ENCODE measurements at regions not wholly inside any gene's neighbourhood (a gene's known extent, or its start where the extent isn't known, plus 50 kb on each side); places are given as distances from the start of the nearest gene placed in this dataset.

DNA sequence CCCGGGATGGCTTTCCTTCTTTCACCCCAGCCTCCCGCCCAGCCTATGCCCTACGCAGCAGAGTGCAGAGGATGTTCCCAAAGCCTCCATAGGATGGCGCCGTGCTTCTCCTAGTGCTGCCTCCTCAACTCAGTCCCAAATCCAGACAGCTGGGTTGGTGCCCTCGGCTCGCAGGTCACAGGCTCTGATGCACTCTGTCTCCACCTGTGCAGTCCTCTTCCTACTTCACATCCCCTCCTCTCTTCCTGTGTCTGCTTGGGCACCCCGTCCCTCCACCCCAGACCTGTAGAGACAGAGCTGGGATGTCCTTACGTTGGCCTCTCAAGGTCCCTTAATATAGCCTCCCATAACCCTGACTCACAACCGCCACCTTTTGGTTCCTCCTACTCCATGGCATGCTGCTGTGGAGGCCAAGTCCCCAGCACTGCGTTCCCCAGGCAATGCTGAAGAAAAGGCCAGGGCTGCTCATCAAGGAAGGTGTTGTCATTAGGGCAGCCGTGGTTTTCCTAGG, 314.4 kb downstream of the GADD45G start:
- Mint-ChIP-seq H3K27ac (peak overlapping the region; percentile 37), H3K4me3 (no peak overlapping the region), H3K4me1 (peaks cover 11% of the 10 kb centered on the region), H3K36me3 (ENCODE audit: low read depth) (peaks cover 10% of the 10 kb centered on the region), H3K27me3 (peaks cover 40% of the 10 kb centered on the region)
- ATAC-seq (peak; percentile 86), DNase-seq (no peak)
- H3K9me3 ChIP-seq (ENCODE audit: control insufficient read depth, low read length, poor library complexity, severe bottlenecking), result no peaks in the 10 kb centered on the region

DNA sequence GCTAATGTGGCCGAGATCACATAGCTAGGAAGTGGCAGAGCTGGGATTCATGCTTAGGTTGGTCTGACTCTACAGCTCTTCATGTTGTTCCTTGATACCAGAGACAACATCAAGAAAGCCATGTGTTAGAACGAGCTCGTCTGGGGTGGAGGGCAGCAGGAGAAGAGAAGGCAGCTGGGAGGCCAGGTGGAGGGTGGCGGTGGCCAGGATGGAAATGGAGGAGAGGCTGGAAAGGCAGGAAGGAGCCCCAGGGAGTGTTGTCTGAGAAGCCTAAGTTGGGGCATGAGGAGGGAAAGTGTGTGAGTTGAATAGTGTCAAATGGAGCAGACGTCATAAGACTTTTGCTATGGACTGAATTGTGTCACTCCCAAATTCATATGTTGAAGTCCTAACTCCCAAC, 315.3 kb downstream of the GADD45G start:
- Mint-ChIP-seq H3K27ac (no peak overlapping the region), H3K27me3 (peaks cover 48% of the 10 kb centered on the region), H3K4me1 (peaks cover 13% of the 10 kb centered on the region), H3K36me3 (ENCODE audit: low read depth) (peaks cover 10% of the 10 kb centered on the region), H3K4me3 (no peak overlapping the region)
- ATAC-seq, result no peak
- H3K9me3 ChIP-seq (ENCODE audit: control insufficient read depth, low read length, poor library complexity, severe bottlenecking), result no peaks in the 10 kb centered on the region
- DNase-seq, result no peak

DNA sequence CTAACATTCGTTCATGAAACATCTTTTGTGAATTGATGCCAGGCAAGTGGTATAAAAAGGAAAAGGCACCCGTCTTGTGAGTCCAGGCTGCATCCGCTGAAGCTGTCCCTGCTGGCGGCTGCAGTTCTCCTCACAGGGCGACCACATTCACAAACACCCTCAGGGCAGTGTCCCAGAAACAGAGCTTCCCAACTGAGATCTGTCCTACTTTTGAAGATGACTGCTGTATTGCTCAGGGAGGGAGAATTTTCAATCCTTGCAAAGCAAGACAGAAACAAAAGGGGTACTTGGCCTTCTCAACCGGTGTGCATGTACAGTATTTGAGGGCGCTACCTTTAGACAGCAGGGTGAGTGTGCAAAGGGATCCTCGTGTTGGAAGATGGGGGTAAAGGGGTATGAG, 316.1 kb downstream of the GADD45G start:
- Mint-ChIP-seq H3K36me3 (ENCODE audit: low read depth) (peaks cover 10% of the 10 kb centered on the region), H3K27ac (no peak overlapping the region), H3K27me3 (peaks cover 57% of the 10 kb centered on the region), H3K4me3 (no peak overlapping the region), H3K4me1 (peaks cover 13% of the 10 kb centered on the region)
- H3K9me3 ChIP-seq (ENCODE audit: control insufficient read depth, low read length, poor library complexity, severe bottlenecking), result no peaks in the 10 kb centered on the region
- ATAC-seq (no peak), DNase-seq (no peak)

DNA sequence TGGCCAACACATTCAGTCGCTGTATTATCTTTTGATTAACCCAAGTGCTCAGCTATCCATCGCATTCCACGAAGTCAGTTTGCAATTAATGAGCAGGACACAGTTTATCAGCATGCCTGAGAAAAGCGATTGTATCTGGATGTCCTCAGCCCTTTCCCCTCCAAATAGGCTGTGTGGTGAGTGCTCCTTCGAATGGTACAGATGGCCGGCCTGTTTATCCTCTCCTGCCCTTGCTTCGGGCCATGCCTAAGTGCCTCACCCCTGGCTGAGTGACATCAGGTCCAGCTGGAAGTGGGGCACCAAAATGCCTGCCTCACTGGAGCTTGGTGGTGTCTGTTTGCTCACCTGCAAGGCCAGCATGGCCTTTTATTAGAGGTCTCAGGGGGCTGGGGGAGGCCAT, 317.3 kb downstream of the GADD45G start:
- ATAC-seq, result no peak

DNA sequence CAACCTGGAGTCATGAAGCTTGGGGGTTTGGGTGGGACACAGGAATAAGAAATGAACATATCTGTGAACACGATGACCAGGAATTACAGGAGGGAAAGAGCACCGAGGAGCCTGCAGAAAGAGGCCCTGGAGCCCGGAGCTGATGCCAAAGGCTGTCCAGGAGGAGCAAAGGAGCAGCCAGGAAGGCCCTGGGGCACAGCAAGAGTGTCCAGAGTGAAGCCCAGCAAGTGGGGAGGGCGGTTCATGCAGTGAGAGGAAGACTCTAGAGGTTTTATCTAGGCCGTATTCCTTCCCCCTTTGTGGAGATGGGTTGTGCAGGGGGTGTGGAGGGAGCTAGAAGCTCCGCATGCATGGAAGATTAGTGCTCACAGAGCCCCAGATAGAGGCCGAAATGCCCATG, 318.4 kb downstream of the GADD45G start:
- DNase-seq (no peak), ATAC-seq (no peak)
- Mint-ChIP-seq H3K27me3 (peaks cover 71% of the 10 kb centered on the region), H3K27ac (peak overlapping the region; percentile 56), H3K4me3 (no peak overlapping the region), H3K4me1 (peaks cover 13% of the 10 kb centered on the region), H3K36me3 (ENCODE audit: low read depth) (peaks cover 10% of the 10 kb centered on the region)
- no peaks in the 10 kb centered on the region for H3K9me3 ChIP-seq (ENCODE audit: control insufficient read depth, low read length, poor library complexity, severe bottlenecking)

More for the DNA sequence above, 317.3 kb downstream of the GADD45G start:
- H3K4me1 Mint-ChIP-seq, result peaks cover 13% of the 10 kb centered on the region
- peaks cover 68% of the 10 kb centered on the region for H3K27me3 Mint-ChIP-seq
- peaks cover 10% of the 10 kb centered on the region for H3K36me3 Mint-ChIP-seq (ENCODE audit: low read depth)
- H3K9me3 ChIP-seq (ENCODE audit: control insufficient read depth, low read length, poor library complexity, severe bottlenecking), result no peaks in the 10 kb centered on the region
- no peak overlapping the region for H3K4me3 Mint-ChIP-seq
- no peak overlapping the region for H3K27ac Mint-ChIP-seq
- no peak for DNase-seq

DNA sequence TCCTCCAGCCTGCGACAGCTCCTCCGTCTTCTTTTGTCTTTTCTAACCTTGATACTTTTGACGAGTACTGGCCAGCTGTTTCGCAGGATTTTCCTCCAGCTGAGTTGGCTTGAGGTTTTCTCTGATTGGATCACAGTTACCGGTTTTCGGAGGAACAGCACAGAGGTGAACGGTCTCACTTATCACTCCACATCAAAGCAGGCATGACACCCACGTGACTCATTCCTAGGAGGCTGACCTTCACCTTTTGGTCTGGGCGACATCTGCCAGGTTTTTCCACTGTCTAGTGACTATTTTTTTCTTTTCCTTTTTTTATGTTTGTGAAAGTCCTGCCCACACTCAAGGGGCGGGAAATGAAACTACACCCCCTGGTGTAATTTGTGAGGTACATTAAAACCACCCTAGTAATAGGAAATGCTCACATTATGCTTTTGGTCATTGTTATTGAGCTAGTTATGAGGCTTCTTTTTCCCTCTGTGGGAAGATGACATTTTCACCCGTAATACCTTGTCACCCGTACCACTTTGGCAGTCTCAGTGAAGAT, 319.2 kb downstream of the GADD45G start:
- peak overlapping the region; percentile 21 for H3K27ac Mint-ChIP-seq
- no peak for DNase-seq

DNA sequence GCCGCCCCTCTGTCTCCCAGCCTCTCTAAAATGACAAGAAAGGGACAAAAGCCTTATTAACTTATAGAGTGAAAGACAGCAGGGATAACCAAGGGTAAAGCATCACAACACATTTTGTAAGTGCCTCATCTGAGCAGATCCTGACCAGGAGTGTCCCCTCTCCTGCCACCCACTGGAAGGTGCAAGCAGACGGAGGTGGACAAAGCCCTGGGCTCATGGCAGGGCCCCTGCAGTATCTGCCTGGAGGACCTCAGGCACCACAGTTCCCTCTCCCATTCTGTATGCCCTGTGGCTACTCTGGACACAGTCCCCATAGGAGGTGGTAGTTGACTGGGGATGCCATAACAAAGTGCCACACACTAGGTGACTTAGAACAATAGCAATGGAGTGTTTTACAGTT, 319.8 kb downstream of the GADD45G start:
- Mint-ChIP-seq H3K4me1 (peaks cover 9% of the 10 kb centered on the region), H3K4me3 (no peak overlapping the region), H3K36me3 (ENCODE audit: low read depth) (peaks cover 10% of the 10 kb centered on the region), H3K27me3 (peaks cover 62% of the 10 kb centered on the region), H3K27ac (peak overlapping the region; percentile 21)
- H3K9me3 ChIP-seq (ENCODE audit: control insufficient read depth, low read length, poor library complexity, severe bottlenecking), result no peaks in the 10 kb centered on the region
- ATAC-seq (no peak), DNase-seq (no peak)

More for the DNA sequence above, 319.2 kb downstream of the GADD45G start:
- Mint-ChIP-seq H3K4me3 (peak overlapping the region; percentile 25), H3K36me3 (ENCODE audit: low read depth) (peaks cover 10% of the 10 kb centered on the region), H3K4me1 (peaks cover 13% of the 10 kb centered on the region), H3K27me3 (peaks cover 68% of the 10 kb centered on the region)
- peak; percentile 41 for ATAC-seq
- H3K9me3 ChIP-seq (ENCODE audit: control insufficient read depth, low read length, poor library complexity, severe bottlenecking), result no peaks in the 10 kb centered on the region

DNA sequence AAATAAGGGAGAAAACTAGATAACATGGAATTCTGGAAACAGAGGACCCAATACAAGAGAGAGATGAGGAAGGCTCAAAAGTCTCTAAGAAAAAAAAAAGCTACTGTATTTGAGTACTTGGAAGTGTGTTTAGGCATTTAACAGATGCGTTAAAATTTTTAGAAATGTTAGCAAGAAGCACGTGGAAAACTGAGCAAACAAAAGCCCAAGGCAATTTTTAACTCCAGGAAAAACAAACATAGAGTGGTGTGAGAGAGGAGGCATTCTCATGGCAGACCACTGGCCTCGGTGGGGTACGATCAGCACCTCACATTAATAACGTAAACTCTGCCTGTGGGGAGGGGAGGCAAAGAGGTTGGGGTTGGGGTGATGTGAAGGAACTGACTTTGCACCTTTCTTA, 321.4 kb downstream of the GADD45G start:
- no peak overlapping the region for H3K27ac Mint-ChIP-seq
- H3K9me3 ChIP-seq (ENCODE audit: control insufficient read depth, low read length, poor library complexity, severe bottlenecking), result no peaks in the 10 kb centered on the region
- ATAC-seq, result no peak
- H3K4me3 Mint-ChIP-seq, result no peak overlapping the region
- peaks cover 14% of the 10 kb centered on the region for H3K4me1 Mint-ChIP-seq
- H3K27me3 Mint-ChIP-seq, result peaks cover 61% of the 10 kb centered on the region
- H3K36me3 Mint-ChIP-seq (ENCODE audit: low read depth), result peaks cover 6% of the 10 kb centered on the region
- no peak for DNase-seq

DNA sequence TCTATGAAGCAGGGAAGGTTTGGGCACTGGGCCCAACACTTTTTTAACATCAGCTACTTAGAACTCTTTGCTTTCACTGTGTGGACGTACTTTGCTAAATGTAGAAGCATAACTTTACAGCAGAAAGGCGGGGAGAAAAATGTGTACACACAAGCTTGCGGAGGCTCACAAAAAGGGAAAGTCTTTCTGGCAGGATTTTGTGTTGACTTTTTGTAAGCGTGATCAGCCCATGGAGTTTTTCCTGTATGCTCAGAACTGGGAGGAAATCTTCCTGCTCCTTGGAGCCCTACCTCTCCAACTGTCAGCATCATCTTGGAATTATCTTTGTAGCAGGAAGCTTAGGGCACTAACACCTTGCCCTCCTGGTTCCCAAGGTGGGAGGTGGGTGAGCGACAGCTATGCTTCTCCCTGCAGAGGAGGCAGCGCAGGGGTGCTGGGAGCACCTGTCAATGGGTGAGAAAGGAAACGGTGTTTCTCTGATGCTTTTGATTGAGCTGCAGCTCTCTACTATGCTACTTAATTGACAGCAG, 321.9 kb downstream of the GADD45G start:
- H3K9me3 ChIP-seq (ENCODE audit: control insufficient read depth, low read length, poor library complexity, severe bottlenecking), result no peaks in the 10 kb centered on the region
- DNase-seq, result no peak
- Mint-ChIP-seq H3K27ac (no peak overlapping the region), H3K4me3 (no peak overlapping the region), H3K36me3 (ENCODE audit: low read depth) (peaks cover 6% of the 10 kb centered on the region), H3K4me1 (peaks cover 14% of the 10 kb centered on the region), H3K27me3 (peaks cover 67% of the 10 kb centered on the region)
- no peak for ATAC-seq

DNA sequence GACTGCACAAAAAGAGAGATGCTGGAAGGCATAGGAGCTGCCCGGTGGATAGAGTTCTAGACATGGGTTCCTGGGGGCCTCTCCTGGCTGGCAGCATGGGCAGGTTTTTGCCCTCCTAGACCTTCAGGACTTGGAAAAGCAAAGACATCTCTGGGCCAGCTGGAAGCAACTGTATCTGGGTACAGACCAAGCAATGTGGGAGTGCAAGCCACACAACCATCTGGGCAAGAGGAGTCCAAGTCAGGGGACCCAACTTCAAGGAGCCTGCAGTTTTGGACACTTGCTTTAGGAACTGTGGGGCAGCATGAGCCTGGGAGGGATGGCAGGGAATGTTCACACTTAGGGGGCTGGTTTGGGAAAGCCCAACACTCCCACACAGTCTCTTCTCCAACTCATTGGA, 323.3 kb downstream of the GADD45G start:
- peaks cover 2% of the 10 kb centered on the region for H3K36me3 Mint-ChIP-seq (ENCODE audit: low read depth)
- H3K4me1 Mint-ChIP-seq, result peaks cover 14% of the 10 kb centered on the region
- DNase-seq (no peak), ATAC-seq (no peak)
- no peaks in the 10 kb centered on the region for H3K9me3 ChIP-seq (ENCODE audit: control insufficient read depth, low read length, poor library complexity, severe bottlenecking)
- H3K27me3 Mint-ChIP-seq, result peaks cover 70% of the 10 kb centered on the region
- H3K27ac Mint-ChIP-seq, result no peak overlapping the region
- no peak overlapping the region for H3K4me3 Mint-ChIP-seq

DNA sequence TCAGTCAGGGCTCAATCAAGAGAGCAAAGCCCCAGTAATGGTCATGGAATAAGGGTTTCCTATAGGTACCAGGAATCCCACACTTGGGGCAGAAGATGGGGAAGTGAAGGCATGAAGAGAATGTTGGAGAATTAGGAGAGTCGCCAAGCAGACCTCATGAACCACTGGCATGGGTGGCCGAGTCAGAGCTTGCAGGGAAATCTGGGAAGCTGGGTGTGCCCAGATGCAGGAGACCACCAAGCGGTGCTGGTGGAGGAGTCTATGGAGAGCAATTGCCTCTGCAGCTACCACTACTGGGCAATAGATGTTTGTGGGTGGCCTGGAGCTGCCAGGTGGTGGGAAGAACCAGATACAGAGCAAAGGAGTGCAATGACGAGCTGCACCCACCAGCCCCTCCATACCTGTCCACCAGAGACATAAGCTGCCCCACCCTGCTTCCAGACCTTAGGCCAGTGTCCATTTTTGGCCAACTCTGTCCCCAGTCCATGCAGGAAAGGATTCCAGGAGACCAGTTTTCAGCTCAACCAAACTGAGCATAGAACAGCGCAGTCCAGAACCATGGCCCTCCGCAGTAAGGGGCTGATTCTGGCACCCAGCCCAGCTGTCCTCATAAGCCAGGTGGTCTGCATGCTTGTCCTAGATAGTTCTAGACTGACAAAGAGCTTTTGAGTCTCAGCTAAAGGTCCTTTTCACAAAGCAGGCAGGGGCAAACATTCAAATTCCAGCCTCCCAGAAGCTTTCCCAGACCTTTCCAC, 323.9 kb downstream of the GADD45G start:
- H3K27me3 Mint-ChIP-seq, result peaks cover 73% of the 10 kb centered on the region
- H3K4me1 Mint-ChIP-seq, result peaks cover 12% of the 10 kb centered on the region
- H3K4me3 Mint-ChIP-seq, result no peak overlapping the region
- no peak overlapping the region for H3K27ac Mint-ChIP-seq
- peaks cover 4% of the 10 kb centered on the region for H3K36me3 Mint-ChIP-seq (ENCODE audit: low read depth)
- H3K9me3 ChIP-seq (ENCODE audit: control insufficient read depth, low read length, poor library complexity, severe bottlenecking), result no peaks in the 10 kb centered on the region
- ATAC-seq, result no peak
- no peak for DNase-seq

DNA sequence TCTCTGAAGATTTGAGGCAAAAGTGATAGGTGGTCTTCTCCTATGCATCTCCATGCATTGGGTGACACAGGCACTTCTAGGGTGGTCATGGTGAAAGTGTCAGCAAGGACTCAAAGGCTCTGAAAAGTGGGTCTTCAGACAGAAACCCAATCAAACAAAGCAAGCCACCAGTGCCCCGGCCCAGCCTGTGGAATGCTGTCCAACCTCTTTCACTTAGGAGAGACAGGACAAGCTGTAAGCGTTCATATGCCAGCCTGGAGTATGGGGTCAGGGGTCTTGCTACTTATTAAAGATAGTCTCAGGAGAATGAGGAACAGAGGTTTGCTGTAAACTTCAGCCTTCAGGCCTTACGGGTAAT, 324.5 kb downstream of the GADD45G start:
- ATAC-seq, result no peak

DNA sequence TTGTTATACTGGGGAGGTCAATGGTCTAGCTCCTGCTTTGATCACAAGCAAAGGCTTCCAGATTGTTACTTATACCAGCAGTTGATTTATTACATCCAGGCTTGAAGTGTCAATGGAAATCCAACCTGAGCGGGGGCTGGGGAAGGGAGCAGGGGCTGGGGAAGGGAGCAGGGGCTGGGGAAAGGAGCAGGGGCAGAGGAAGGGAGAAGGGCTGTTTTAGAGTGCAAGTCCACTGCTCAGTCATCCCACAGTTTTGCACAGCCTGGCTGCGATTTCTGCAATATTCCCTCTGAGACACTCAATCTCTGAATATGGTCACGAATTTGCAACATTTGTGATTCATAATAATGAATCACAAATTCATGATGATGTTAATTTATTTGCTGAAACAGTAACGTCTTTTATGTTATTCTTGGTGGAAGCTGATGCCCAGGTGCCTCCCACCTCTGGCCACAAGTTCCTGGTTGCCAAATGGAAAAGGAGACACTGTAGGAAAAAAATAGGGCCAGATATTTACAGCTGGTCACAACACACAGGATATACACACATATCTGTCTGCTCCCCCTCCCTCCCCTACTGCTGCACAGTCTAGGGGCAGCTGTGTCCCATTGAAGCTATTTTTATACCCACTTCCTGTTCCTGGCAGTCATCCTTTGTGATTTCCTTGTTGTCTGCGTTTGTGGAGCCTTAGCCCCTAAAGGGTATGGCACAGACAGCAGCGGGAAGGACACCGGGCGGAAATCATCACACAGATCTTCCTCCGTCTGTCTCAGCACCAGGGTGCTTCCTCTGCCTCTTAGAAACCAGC, 325.1 kb downstream of the GADD45G start:
- H3K27me3 Mint-ChIP-seq, result peaks cover 66% of the 10 kb centered on the region
- peaks cover 5% of the 10 kb centered on the region for H3K4me1 Mint-ChIP-seq
- no peak overlapping the region for H3K4me3 Mint-ChIP-seq
- no peaks in the 10 kb centered on the region for H3K9me3 ChIP-seq (ENCODE audit: control insufficient read depth, low read length, poor library complexity, severe bottlenecking)
- peaks cover 4% of the 10 kb centered on the region for H3K36me3 Mint-ChIP-seq (ENCODE audit: low read depth)
- DNase-seq (no peak), ATAC-seq (no peak)
- no peak overlapping the region for H3K27ac Mint-ChIP-seq

More for the DNA sequence above, 324.5 kb downstream of the GADD45G start:
- no peak for DNase-seq
- H3K36me3 Mint-ChIP-seq (ENCODE audit: low read depth), result peaks cover 4% of the 10 kb centered on the region
- no peaks in the 10 kb centered on the region for H3K9me3 ChIP-seq (ENCODE audit: control insufficient read depth, low read length, poor library complexity, severe bottlenecking)
- no peak overlapping the region for H3K4me3 Mint-ChIP-seq
- peaks cover 67% of the 10 kb centered on the region for H3K27me3 Mint-ChIP-seq
- H3K27ac Mint-ChIP-seq, result no peak overlapping the region
- peaks cover 7% of the 10 kb centered on the region for H3K4me1 Mint-ChIP-seq
